Coronary artery (tissue), 2 donors: ENCODE measurements at regions not wholly inside any gene's neighbourhood (a gene's known extent, or its start where the extent isn't known, plus 50 kb on each side); places are given as distances from the start of the nearest gene placed in this dataset.

Experiments used
- DNase-seq: peaks from one replicate; pipeline ENCODE4 v3.0.0-alpha.2; 2017; ENCODE audit warnings: low spot score
- H3K27ac ChIP-seq, 2 donors: fragments of 200-600 bp; sonication (generic); one replicate each; pipeline ENCODE4 v1.5.1; 2016 to 2019
- H3K4me3 ChIP-seq: fragments of 200-600 bp; sonication (generic); 2 replicates; pipeline ENCODE4 v1.5.1; 2016; ENCODE audit warnings: mild to moderate bottlenecking, moderate library complexity
- TF ChIP-seq, protein P1 (sequence below): fragments of 200-600 bp; sonication (generic); IDR thresholded peaks from one replicate; pipeline ENCODE4 v1.5.1; 2019; ENCODE audit warnings: antibody characterized with exemption

- TF ChIP-seq, protein P1, sequence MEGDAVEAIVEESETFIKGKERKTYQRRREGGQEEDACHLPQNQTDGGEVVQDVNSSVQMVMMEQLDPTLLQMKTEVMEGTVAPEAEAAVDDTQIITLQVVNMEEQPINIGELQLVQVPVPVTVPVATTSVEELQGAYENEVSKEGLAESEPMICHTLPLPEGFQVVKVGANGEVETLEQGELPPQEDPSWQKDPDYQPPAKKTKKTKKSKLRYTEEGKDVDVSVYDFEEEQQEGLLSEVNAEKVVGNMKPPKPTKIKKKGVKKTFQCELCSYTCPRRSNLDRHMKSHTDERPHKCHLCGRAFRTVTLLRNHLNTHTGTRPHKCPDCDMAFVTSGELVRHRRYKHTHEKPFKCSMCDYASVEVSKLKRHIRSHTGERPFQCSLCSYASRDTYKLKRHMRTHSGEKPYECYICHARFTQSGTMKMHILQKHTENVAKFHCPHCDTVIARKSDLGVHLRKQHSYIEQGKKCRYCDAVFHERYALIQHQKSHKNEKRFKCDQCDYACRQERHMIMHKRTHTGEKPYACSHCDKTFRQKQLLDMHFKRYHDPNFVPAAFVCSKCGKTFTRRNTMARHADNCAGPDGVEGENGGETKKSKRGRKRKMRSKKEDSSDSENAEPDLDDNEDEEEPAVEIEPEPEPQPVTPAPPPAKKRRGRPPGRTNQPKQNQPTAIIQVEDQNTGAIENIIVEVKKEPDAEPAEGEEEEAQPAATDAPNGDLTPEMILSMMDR, result no peak
- Histone ChIP-seq H3K27ac (no peak overlapping the region), H3K4me3 (no peak overlapping the region)
- no peak for DNase-seq
Measured at GRCh38 chr5:23303435-23303834, 204.0 kb upstream of the PRDM9 start.

DNA sequence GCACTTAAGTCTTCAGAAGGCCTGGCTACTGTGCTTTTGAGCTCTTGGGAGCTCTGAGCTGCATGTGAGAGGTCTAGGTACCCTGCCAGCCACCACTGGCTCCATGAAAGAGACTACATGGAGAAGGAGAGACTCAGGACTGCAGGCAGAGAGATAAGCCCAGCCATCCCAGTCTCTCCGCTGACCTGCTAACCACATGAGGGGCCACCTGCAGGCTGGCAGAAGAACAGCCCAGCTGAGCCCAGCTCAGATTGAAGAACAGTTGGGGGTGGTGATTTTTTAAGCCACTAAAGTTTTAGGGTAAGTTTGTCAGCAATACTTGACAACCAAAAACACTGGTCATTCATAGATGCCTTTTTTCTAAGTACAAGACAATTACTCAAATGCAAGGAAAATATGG lies 205.0 kb upstream of the PRDM9 start:
- Histone ChIP-seq H3K27ac (no peak overlapping the region), H3K4me3 (no peak overlapping the region)
- TF ChIP-seq, protein P1, result no peak
- DNase-seq, result no peak

DNA sequence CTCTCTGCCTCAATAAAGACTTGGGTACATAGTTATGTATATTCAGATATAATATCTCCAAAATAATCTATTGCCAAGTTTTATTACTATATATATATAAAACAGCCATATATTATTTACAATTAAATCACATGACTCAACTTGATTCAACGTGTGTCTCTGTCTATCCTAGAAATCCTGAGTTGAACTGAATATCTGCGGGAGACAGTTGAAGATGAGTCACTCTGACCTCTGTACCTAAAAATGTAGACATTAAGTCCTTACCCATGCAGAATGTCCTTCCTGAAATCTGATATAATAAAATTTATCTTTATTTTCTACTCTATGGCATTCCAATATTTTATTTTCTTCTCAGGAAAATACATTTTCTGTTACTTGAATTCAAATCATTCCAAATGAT lies 218.2 kb upstream of the PRDM9 start:
- Histone ChIP-seq H3K4me3 (no peak overlapping the region), H3K27ac (no peak overlapping the region)
- no peak for DNase-seq
- TF ChIP-seq, protein P1, result no peak

DNA sequence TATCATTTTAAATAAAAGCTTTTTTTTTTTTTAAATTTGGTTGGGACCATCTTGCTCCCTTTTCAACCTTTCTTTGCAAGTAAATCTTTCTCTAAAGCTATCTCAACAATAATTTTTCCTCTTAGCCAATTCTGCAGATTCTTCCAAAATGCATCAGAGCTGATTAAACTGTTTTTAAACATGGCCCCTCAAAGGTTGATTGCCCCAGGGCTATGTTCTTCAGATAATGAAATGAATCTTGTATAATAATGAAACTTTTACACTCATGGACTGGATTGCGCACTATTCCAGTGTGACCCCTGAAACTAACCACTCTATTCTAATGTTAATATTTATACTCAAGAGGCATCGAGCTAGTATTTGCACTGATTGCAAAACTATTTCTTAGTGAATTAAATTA lies 222.8 kb upstream of the PRDM9 start:
- Histone ChIP-seq H3K4me3 (no peak overlapping the region), H3K27ac (no peak overlapping the region)
- DNase-seq, result no peak
- TF ChIP-seq, protein P1, result no peak

DNA sequence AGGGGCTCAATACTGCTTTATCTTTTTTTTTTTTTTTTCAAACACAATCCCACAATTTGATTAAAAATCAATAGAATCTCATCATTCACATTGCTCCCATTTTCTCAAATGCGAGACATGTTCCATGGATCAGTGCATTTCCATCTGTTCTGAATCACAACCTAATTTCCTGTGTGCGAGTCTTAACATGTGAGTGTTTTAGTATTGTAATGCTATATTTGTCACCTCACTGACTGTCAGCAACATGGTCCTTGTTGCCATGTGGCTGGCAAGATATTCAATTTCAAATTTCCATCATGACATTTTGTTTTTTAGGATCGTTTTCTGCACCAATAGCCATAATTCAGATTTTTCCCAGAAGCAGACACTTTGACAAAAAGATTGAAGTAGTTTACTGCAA lies 233.2 kb upstream of the PRDM9 start:
- H3K4me3 ChIP-seq, result no peak overlapping the region
- no peak overlapping the region for H3K27ac ChIP-seq
- DNase-seq, result no peak
- TF ChIP-seq, protein P1, result no peak

DNA sequence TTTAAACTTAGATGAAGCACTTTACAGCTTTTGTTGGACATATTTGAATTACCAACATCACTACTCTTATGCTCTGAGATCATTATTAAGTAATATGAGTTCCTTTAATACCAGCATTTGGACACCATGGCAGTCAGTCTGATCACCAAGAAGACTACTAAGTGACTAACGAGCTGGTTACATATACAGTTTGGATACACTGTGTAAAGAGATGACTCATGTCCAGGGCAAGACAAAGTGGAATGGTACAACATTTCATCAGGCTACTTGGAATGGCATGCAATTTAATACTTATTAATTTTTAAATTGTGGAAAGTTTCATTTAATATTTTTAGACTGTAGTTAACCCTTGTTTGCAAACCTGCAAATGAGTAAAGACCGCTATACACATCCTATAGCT lies 237.4 kb upstream of the PRDM9 start:
- DNase-seq, result no peak
- TF ChIP-seq, protein P1, result no peak

GRCh38 chr5:23268136-23268535 lies 239.3 kb upstream of the PRDM9 start:
- TF ChIP-seq, protein P1, result no peak
- no peak overlapping the region for H3K4me3 ChIP-seq
- no peak overlapping the region for H3K27ac ChIP-seq
- DNase-seq, result no peak

More for the DNA sequence above, 237.4 kb upstream of the PRDM9 start:
- no peak overlapping the region for H3K27ac ChIP-seq
- no peak overlapping the region for H3K4me3 ChIP-seq
